Keratinocyte (primary cell): ENCODE measurements at regions not wholly inside any gene's neighbourhood (a gene's known extent, or its start where the extent isn't known, plus 50 kb on each side); places are given as distances from the start of the nearest gene placed in this dataset.

ENCODE experiments used
- DNase-seq: peaks from one replicate; pipeline ENCODE4 v3.0.0-alpha.2; 2011; ENCODE audit warnings: low read depth, missing footprints, low spot score
- FAIRE-seq: peaks from 2 replicates; lab custom pipeline; 2011; peaks lifted over from hg19 to GRCh38; lab: Jason Lieb, UNC
- H2AFZ ChIP-seq: 2 replicates; pipeline ENCODE4 v1.6.0; 2012; ENCODE audit warnings: low read length, control low read depth, inconsistent platforms; ENCODE audit not compliant: control insufficient read depth
- H3K27ac ChIP-seq: 2 replicates; pipeline ENCODE4 v1.5.1; 2011; ENCODE audit warnings: low read length; ENCODE audit not compliant: control insufficient read depth, insufficient read depth
- H3K27me3 ChIP-seq: 3 replicates; pipeline ENCODE4 v1.6.0; 2011; ENCODE audit warnings: low read length; ENCODE audit not compliant: control insufficient read depth, insufficient read depth; ENCODE audit errors: extremely low read depth
- H3K36me3 ChIP-seq, 2 experiments: 2 replicates in 1 of 2; 3 replicates in 1 of 2; pipeline ENCODE4 v1.5.1; 2011; ENCODE audit warnings: low read length in 2 of 2, mild to moderate bottlenecking in 1 of 2; ENCODE audit not compliant: control insufficient read depth in 2 of 2, insufficient read depth in 2 of 2; ENCODE audit errors: extremely low read depth in 1 of 2
- H3K4me1 ChIP-seq: 3 replicates; pipeline ENCODE4 v1.5.1; 2011; ENCODE audit warnings: low read length; ENCODE audit not compliant: control insufficient read depth, insufficient read depth; ENCODE audit errors: extremely low read depth
- H3K4me2 ChIP-seq: 3 replicates; pipeline ENCODE4 v1.6.0; 2011; ENCODE audit warnings: low read depth, low read length; ENCODE audit not compliant: control insufficient read depth, insufficient read depth; ENCODE audit errors: extremely low read depth
- H3K4me3 ChIP-seq, 3 experiments: fragments of 200-600 bp in 1 of 3; sonication (generic) in 1 of 3; 2 replicates in 2 of 3; 3 replicates in 1 of 3; pipeline ENCODE4 v1.5.1; 2011 to 2016; ENCODE audit warnings: low read length in 3 of 3, mild to moderate bottlenecking in 3 of 3, control low read depth in 2 of 3, inconsistent platforms in 1 of 3, low read depth in 1 of 3, mixed read lengths in 1 of 3, mixed run types in 1 of 3, moderate library complexity in 1 of 3; ENCODE audit not compliant: control insufficient read depth in 2 of 3, insufficient read depth in 2 of 3; ENCODE audit errors: extremely low read depth in 1 of 3
- H3K79me2 ChIP-seq: 2 replicates; pipeline ENCODE4 v1.6.0; 2012; ENCODE audit warnings: low read length; ENCODE audit not compliant: control insufficient read depth, insufficient read depth
- H3K9ac ChIP-seq: 3 replicates; pipeline ENCODE4 v1.6.0; 2011; ENCODE audit warnings: low read length; ENCODE audit not compliant: control insufficient read depth, insufficient read depth; ENCODE audit errors: extremely low read depth
- H3K9me1 ChIP-seq: 3 replicates; pipeline ENCODE4 v1.6.0; 2011; ENCODE audit warnings: low read length; ENCODE audit not compliant: control insufficient read depth, insufficient read depth; ENCODE audit errors: extremely low read depth
- H3K9me3 ChIP-seq: 2 replicates; pipeline ENCODE4 v1.5.1; 2012; ENCODE audit warnings: low read depth, low read length; ENCODE audit not compliant: control insufficient read depth
- H4K20me1 ChIP-seq: 3 replicates; pipeline ENCODE4 v1.6.0; 2011; ENCODE audit warnings: low read length; ENCODE audit not compliant: control insufficient read depth, insufficient read depth; ENCODE audit errors: extremely low read depth
- CTCF ChIP-seq, 3 experiments: IDR thresholded peaks in 1 of 3; conservative IDR thresholded peaks in 1 of 3; optimal IDR thresholded peaks in 1 of 3; 2 replicates in 2 of 3; 3 replicates in 1 of 3; pipeline versions ENCODE3 to v1.5.1; 2011; ENCODE audit warnings: low read length in 3 of 3, mild to moderate bottlenecking in 3 of 3, moderate library complexity in 2 of 3, control low read depth in 1 of 3, inconsistent platforms in 1 of 3; ENCODE audit not compliant: insufficient read depth in 2 of 3; ENCODE audit errors: extremely low read depth in 1 of 3
- EZH2 ChIP-seq: IDR thresholded peaks from one replicate; pipeline ENCODE4 v1.6.1; 2012; ENCODE audit warnings: inconsistent platforms, mild to moderate bottlenecking, low read length, moderate library complexity
- dilution Hi-C: fragments of 300-500 bp; cut with MboI; formaldehyde crosslinking; loops from one replicate; pipeline ENCODE4 v1.7.0; 2020; ENCODE audit warnings: low sequenced_read_pairs; ENCODE audit not compliant: extremely low pct_ligation_motif_present

- no peak overlapping the region for H3K27ac ChIP-seq
- no peak overlapping the region for H3K9ac ChIP-seq
- no peak overlapping the region for H3K4me2 ChIP-seq
- TF ChIP-seq EZH2 (no peak), CTCF (optimal IDR thresholded peaks at IDR 0.05 in 1 of 3, IDR thresholded peaks at IDR 0.05 in 1 of 3, conservative IDR thresholded peaks at IDR 0.05 in 1 of 3; ENCODE audit: extremely low read depth in 1 of 3, insufficient read depth in 2 of 3, low read length in 3 of 3) (no peak)
- H3K79me2 ChIP-seq: no peaks in the 10 kb centered on the region
- no peaks in the 10 kb centered on the region for H3K27me3 ChIP-seq
- no peak overlapping the region for H3K4me3 ChIP-seq
- no peaks in the 10 kb centered on the region for H3K9me3 ChIP-seq
- no peak for DNase-seq
- dilution Hi-C loops: no loop called here
- H4K20me1 ChIP-seq: no peaks in the 10 kb centered on the region
- no peak for FAIRE-seq
- H3K4me1 ChIP-seq: peaks cover 11% of the 10 kb centered on the region
- no peaks in the 10 kb centered on the region for H3K36me3 ChIP-seq
- no peak overlapping the region for H2AFZ ChIP-seq
- H3K9me1 ChIP-seq: no peaks in the 10 kb centered on the region
These were observed 81.5 kb upstream of the SOX4 start for GRCh38 chr6:21511891-21512550.

GRCh38 chr6:21514288-21514687, 79.3 kb upstream of the SOX4 start:
- H3K79me2 ChIP-seq: no peaks in the 10 kb centered on the region
- no peaks in the 10 kb centered on the region for H3K4me1 ChIP-seq
- dilution Hi-C loops: no loop called here
- no peaks in the 10 kb centered on the region for H3K36me3 ChIP-seq
- H3K27ac ChIP-seq: no peak overlapping the region
- no peak overlapping the region for H3K4me3 ChIP-seq
- no peaks in the 10 kb centered on the region for H3K9me3 ChIP-seq
- H4K20me1 ChIP-seq: no peaks in the 10 kb centered on the region
- H3K27me3 ChIP-seq: no peaks in the 10 kb centered on the region
- FAIRE-seq (no peak), DNase-seq (no peak)
- no peak overlapping the region for H3K4me2 ChIP-seq
- H2AFZ ChIP-seq: no peak overlapping the region
- no peak overlapping the region for H3K9ac ChIP-seq
- TF ChIP-seq CTCF (optimal IDR thresholded peaks at IDR 0.05 in 1 of 3, IDR thresholded peaks at IDR 0.05 in 1 of 3, conservative IDR thresholded peaks at IDR 0.05 in 1 of 3; ENCODE audit: extremely low read depth in 1 of 3, insufficient read depth in 2 of 3, low read length in 3 of 3) (no peak), EZH2 (no peak)
- H3K9me1 ChIP-seq: no peaks in the 10 kb centered on the region
